IPS DF 4.7 (cell line): ENCODE measurements at regions not wholly inside any gene's neighbourhood (a gene's known extent, or its start where the extent isn't known, plus 50 kb on each side); places are given as distances from the start of the nearest gene placed in this dataset.
"Not testable (repeated sequence)": the region's sequence is repeated elsewhere in the genome, so short reads cannot be mapped to it uniquely, and the experiment has no call there.

Experiments
- DNase-seq: peaks from one replicate; pipeline ENCODE4 v3.0.0-alpha.2; 2013; ENCODE audit warnings: low spot score; ENCODE audit errors: extremely low read depth

DNA sequence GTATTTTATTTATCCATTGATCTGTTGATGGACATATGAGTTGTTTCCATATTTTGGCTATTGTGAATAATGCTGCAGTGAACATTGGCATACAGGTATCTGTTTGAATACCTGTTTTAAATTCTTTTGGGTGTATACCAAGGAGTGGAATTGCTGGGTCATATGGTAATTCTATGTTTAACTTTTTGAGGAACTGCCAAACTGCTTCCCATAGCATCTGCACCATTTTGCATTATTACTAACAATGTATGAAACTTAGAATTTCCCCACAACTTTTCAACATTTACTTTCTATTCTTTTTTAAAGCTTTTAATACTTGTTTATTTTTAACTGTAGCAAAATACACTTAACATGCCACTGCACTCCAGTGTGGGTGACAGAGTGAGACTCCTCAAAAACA is 57.0 kb upstream of the MSN start:
- no peak for DNase-seq

DNA sequence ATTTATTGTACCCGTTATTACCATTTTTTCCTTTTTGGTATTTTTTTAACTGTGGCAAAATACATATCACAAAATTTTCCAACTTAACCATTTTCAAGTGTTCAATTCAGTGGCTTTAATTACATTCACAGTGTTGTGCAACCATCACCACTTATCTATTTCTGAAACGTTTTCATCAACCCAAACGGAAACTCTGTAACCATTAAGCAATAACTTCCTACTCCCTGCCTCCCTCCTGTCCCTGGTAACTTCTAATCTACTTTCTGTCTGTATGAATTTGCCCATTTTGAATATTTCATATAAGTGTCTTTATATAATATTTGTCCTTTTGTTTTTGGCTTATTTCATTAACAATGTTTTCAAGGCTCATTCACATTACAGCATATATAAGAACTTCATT is 57.4 kb upstream of the MSN start:
- no peak for DNase-seq

DNA sequence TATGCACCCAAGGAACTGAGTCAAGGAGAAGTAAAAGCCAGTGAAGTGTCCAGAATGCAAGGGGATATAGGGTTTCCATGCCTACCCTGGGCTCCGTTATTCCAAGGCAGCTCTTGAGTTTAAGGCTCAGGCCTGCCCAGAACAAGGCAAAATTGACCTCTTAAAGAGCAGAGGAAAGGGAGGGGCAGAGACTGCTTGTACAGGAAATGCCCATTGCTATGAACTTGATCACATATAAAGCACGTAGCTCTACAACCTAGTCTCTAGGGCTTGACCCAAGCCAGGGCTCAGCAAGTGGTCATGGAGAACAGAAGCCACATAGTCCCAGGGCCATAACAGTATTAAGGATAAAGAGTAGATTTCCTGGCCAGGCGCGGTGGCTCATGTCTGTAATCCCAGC is 58.2 kb upstream of the MSN start:
- DNase-seq = no peak

DNA sequence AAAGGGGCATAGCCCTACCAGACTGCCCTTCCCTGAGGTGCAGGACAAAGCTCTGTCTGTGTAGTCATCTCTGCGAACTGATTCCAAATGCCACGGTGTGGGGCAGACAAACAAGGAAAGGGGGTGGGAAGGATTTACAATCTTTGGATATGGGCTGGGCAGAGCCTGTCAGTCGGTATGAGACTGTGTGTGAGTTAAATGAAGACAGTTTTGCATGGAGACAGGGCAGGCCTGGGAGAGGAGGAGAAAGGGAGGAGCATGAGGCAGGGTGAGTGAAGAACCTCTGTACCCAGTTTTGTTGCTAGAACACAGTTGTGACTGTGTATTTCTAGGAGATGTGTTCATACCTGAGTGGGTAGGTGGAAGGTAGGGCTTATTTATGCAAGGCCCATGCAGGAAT is 59.4 kb upstream of the MSN start:
- no peak for DNase-seq

DNA sequence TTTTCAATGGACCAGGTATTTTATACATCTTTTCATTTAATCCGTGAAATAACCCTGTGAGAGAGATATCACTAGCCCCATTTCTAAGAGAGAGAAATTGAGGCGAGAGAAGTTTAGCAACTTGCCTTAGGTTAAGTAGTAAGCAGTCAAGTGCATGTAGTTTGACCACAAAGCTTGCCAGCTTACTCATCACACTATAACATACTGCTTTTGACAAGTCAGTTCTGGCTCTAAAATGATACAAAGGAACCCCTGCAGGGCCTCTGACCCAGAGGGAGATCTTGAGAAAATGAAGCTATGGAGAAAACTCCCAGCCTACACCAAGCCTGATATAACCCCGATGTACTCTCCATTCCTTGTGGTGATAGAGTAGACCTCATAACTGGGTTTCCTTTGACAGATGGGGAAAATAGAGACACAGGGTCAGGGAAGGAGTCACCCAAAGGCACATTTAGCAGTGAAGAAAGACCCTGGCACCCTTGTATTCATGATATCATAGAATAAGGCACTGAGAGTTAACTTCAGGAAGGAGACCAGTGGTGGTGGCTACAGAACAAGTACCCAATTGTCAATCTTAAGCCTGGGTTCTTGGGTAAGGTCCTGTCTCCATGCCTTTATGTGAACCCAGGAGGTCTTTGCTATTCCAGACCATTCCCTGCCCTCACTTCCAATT is 60.2 kb upstream of the MSN start:
- no peak for DNase-seq

DNA sequence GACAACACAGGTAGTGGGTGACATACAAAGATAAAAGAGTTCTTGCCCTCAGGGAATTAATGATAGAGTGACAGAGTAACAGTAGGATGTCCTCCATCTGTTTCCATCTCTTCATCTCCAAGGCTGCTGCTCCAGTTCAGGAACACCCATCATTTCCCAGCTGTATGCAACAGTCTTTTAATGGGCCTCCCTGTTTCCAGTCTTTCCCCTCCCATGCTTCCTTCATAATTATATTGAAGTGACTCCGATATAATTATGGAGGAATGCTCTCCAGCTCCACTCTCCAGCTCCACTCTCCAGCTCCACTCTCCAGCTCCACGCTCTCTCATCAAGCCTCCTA is 65.3 kb upstream of the MSN start:
- DNase-seq = no peak

DNA sequence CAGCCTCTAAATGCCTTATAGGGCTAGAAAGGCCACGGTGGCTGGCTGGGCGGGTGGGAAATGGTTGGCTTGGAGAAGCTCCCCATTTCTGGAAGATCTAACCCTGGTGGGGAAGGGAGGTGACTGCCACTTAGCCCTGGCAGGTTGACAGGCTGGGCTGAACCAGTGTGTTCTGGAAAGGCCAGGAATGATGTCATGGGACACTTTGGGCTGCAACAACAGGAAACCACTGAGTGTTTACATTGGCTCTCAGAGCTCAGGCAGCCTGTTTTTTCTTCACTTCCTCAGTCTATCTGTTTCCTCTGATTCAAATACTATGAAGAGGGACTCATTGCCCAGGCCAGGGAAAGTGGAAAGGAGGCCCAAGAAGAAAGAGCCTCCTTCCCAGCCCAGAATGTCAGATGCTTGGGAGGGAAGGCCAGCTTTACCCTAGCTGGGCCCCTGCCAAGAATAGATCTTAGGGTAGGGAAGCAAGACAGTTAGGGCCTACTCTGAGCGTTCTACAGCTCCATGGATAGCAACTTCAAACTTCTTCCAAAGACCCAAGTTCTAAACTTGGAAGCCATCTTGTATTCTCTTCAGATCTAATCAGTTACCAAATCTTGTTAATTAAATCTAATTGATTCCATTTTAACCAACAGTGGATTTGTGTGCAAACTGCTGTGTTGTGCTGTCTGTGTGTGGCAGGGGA is 65.8 kb upstream of the MSN start:
- no peak for DNase-seq

DNA sequence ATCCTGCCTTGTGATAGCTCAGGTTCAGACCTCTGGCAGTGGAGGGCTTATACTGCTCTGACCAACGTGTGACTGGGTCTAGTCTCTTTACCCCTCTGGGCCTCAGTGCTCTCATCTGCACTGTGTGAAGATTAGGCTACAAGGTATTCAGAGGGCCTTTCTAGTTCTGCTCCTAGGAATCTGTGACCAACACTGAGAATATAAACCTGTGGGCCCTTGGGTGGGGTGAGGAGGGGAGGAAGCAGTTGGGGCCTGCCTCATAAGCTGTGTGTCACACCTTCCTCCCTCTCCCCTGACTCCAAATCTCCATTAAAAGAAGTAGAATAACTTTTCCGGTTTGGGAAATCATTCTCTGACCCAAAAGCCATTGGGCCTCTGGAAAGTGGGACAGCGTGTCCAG is 66.3 kb upstream of the MSN start:
- no peak for DNase-seq

DNA sequence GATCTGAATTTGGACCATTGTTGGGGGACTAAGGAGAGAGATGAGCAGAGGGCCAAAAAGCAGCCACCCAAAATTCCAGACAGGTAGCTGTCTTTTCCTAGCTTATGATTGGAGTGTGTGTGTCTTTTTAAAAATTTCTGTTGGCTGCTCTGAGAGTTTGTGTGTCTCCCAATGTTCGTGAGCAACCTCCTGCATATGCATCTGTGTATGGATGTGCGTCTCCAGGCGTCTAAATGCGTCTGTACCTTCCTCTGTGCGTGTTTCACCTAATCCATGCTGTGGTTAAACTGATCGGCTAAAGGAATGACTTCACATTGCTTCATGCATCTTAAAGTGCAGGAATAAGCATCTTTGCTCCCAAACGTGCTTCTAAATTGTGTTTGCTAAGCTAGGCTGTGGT is 65.5 kb upstream of the LAS1L start:
- DNase-seq = no peak

DNA sequence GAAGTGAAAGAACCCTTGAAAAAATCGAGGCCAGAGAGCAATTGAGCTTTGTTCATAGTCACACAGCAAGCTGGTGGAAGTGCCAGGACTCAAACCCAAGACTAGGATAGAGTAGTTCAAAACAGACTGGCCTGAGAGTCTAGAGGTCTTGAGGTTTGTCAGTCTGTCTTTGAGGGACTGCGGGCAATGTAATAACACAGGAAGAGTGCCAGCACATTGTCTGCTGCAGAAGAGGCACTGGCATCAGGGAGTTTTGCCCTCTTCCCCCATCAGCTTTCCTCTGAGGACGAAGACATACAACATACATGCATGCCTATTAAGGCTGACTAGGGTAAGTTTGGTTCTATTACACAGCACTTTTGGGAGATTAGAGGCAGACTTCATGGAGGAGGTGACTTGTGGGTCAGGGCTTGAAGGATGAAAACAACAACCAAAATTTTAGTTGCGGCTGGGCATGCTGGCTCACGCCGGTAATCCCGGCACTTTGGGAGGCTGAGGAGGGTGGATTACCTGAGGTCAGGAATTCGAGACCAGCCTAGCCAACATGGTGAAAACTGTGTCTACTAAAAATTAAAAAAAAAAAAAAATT is 64.1 kb upstream of the LAS1L start:
- DNase-seq = no peak

DNA sequence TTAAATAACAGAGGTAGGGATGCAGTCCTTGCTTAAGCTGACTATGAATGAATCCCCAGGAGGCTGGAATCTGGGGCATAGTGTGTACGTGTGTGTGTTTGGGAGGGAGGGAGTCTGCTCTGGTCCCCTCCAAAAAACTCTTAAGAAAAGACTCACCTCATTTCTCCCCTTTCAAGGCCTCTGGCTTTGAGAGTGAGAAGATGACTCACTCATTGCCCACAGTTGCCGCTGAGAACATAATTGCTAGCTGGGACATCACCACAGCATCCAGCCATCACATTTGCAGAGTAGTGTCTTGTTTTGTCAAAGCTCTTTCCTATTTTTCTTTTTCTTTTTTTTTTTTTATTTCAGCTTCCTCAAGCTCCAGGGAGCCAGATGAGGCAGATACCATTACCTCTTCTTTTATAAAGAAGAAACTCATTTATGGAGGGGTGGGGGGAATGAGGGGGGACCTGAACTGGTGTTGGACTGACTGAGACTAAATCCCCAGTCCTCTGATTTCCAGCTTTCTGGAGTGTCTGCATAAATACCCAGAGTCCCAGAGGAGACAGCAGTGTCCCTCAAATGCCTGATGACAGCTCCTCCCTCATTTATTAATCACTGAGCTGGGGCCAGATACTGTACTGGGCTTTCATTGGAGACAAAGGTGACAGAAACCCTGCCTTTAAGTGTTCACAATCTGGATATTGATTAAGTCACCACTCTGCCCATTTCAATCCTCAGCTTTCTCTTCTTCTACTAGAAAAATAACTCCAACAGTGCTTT is 61.9 kb upstream of the LAS1L start:
- no peak for DNase-seq

DNA sequence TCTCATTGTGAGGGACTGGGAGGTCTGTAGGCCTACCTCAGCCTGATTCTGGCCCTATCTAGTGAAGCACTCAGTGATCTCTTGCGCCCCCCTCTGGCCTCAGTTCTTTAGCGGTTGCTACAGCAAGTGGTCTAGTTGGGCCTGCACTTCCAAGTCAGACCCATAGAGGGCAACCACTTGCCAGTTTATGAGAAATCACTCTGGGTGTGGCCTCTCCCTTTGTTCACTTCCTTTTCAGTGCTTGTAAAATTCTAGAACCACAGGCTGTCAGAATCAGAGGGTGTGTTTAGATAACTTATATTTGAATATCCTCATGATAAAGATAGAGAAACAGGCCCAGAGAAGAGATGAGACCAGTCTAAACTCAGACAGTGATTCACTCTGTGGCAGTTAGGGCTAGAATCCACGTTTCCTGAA is 60.9 kb upstream of the LAS1L start:
- DNase-seq = peak; percentile 46

DNA sequence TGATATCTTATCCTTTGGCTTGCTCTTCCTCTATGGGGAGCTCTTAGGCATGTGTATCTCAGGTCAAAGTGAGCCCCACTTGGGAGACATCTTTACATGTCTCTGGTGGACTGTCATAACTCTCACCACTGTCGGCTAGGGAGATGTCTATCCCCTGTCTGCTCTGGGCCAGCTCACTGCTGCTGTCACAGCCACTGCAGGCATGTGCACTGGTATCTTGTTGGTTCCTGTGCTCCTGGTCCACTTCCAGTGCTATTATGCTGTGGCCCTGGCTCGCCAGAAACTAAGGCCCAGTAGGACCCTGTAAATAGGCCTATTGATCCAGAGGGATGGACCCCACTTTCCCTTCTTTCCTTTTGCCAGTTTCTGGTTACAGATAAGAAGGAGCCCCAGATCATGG is 56.6 kb upstream of the LAS1L start:
- no peak for DNase-seq

DNA sequence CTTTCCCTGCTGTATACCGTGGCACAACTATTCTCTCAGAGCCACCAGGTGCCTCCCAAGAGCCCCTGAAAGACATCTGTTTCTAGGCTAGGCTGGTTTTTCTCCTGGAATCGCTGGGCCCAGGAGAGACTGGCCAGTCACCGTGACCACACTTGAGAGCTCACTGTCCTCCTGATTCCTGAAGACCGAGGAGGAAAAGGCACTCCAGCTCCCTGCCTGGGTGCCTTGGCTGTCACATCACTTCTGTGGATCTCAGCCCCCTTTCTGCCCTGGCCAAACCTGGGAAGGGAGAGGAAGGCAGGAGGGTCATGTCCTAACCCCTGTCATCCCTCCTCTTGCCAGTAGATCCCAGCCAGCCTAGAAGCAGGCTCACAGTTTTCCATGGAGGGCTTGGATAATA is 54.7 kb upstream of the LAS1L start:
- DNase-seq = no peak

DNA sequence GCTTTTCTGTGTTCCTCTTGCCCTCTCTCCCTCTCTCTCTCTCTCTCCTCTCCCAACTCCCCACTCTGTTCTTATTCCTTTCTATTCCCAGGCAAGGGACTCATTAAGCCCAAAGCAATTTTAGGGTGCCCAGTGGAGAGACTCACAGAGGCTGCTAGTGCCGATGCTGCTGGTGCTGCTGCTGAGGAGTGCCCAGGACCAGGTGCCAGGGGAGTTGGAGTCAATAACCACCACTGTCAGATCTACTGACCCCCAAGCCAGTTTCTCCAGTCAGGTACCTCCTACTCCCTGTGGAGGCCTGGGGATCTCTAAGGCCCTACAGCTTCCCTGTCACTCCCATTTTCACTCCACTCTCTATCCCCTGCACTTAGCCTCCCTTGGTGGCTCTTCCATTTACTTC is 54.2 kb upstream of the LAS1L start:
- no peak for DNase-seq

DNA sequence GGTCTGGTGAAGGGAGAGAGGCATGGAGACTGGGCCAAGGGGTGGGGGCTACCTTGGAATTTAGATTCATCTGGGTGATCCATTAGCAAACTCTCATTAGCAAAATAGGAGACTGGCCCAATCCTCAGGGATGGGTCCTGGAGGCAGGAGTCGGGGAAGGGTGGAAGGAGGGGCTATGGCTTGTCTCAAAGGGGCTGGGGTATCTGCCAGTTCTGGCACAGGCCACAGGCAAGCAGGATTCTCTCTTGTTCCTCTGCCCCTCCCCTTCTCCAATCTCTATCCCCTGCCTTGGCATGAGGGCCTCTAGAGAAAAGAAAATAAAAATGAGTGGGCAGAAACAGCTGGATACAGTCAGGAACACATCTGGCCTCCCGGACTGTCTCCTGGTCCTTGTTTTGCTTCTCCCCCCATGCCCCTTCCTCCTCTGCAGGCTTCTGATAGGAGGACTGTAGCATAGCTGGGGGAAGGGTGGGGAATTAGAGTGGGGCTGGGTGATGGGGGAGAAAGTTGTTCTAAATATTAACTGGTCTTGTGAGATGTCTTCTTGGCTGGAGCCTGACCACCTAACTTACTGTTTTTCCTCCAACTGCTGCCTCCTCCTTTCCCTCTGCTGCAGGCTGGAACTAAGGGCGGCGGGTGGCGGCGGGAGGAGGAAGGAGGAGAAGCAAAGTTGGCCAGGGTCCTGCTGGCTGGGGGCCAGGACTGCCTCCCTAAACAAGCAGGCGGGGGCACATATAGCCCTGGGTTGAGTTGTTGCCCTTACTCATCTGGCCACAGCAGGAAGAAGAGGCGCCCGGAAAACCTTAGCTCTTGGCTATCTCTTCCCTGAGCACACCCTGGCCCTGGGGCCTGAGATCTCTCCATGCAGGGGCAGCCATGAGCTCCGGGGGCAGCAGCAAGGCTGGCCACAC is 53.3 kb upstream of the LAS1L start:
- DNase-seq = no peak

DNA sequence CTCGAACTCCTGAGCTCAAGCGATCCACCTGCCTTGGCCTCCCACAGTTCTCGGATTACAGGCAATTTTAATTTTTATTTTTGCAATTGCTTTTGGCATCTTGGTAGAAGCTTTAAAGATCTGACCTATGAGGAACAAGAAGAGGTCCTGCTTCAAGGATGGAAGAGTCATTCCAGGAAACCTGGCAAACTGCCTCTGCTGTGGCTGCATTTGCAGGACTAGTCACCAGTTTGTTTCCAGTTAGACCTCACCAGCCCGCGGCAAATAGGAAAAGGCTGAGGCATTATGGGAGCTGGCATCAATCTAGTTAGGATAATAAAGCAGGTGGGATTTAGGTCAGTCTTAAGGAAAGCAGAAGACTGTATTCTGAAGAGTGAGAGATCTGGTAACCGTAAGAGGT is 51.9 kb upstream of the LAS1L start:
- DNase-seq = no peak

DNA sequence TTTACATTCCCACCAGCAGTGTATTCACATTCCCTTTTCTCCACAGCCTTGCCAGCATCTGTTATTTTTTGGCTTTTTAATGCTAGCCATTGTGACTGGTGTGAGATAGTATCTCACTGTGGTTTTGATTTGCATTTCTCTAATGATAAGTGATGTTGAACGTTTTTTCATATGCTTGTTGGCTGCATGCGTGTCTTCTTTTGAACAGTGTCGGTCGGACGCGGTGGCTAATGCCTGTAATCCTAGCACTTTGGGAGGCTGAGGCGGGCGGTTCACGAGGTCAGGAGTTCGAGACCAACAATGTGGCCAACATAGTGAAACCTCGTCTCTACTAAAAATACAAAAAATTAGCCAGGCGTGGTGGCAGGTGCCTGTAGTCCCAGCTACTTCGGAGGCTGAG is 50.6 kb upstream of the LAS1L start:
- DNase-seq = not testable (repeated sequence)
